ENCODE measurements at regions not wholly inside any gene's neighbourhood (a gene's known extent, or its start where the extent isn't known, plus 50 kb on each side); places are given as distances from the start of the nearest gene placed in this dataset.

DNA sequence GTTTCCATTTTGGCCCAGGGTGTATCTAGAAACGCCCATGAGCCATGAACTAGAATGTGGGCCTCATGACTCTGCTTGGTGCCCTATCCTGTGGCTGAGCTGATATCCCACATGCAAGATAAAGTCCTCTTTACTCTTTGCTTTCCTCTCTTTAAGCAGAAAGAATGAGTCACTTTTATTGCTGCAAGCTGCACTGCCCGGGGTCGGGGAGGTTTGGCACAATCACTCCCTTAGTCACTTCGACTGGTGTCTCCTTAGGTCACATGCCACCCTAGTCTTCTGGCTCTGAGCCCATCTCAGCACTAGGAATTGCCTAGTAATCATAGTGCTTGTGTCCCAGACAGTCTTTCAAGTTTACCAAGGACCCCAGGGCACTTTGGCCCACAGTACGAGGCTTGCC is 75.1 kb upstream of the CXorf66 start:
- no peak overlapping the region for H3K9ac ChIP-seq (ENCODE audit: insufficient read depth in 1 of 2, low read depth in 2 of 2, low read length in 2 of 2)
- H3K36me3 ChIP-seq (ENCODE audit: control insufficient read depth, insufficient read depth, low read length) = no peaks in the 10 kb centered on the region
- no peaks in the 10 kb centered on the region; the same call in 1 of the 2 replicates for H3K9me3 ChIP-seq (replicated peaks; ENCODE audit: control insufficient read depth, insufficient read depth, low read depth, low read length)
- no peaks in the 10 kb centered on the region for H3K79me2 ChIP-seq (ENCODE audit: control insufficient read depth, insufficient read depth, low read length)
- BruUV-seq (replicated peaks) = no TSS peak
- H4K20me1 ChIP-seq (replicated peaks; ENCODE audit: control insufficient read depth, insufficient read depth, low read length) = no peaks in the 10 kb centered on the region
- ChIA-PET POLR2A (no interaction called here), CTCF (ENCODE audit: low intra/inter-chr PET ratio) (no interaction called here)
- ATAC-seq (no peak), DNase-seq (ENCODE audit: extremely low read depth in 1 of 4, low spot score in 3 of 4) (no peak), FAIRE-seq (no peak)
- no peak overlapping the region for H3K4me2 ChIP-seq (ENCODE audit: insufficient read depth, low read length)
- TF ChIP-seq CCNT2 (IDR thresholded peaks at IDR 0.05; ENCODE audit: borderline replicate concordance, extremely low read depth, insufficient read length, low read depth, low read length) = no peak
- no peak for TF ChIP-seq CREBBP (IDR thresholded peaks at IDR 0.05; ENCODE audit: low read depth, low read length)
- no peak for TF ChIP-seq ZNF311 (CRISPR knock-in tag; IDR thresholded peaks at IDR 0.05)
- no peak for TF ChIP-seq TCF7L2 (IDR thresholded peaks at IDR 0.05; ENCODE audit: low read depth, low read length)
- no peak for TF ChIP-seq ZNF561 (CRISPR knock-in tag; conservative IDR thresholded peaks at IDR 0.05)
- TF ChIP-seq CC2D1A (IDR thresholded peaks at IDR 0.05) = no peak
- TF ChIP-seq, protein P1, sequence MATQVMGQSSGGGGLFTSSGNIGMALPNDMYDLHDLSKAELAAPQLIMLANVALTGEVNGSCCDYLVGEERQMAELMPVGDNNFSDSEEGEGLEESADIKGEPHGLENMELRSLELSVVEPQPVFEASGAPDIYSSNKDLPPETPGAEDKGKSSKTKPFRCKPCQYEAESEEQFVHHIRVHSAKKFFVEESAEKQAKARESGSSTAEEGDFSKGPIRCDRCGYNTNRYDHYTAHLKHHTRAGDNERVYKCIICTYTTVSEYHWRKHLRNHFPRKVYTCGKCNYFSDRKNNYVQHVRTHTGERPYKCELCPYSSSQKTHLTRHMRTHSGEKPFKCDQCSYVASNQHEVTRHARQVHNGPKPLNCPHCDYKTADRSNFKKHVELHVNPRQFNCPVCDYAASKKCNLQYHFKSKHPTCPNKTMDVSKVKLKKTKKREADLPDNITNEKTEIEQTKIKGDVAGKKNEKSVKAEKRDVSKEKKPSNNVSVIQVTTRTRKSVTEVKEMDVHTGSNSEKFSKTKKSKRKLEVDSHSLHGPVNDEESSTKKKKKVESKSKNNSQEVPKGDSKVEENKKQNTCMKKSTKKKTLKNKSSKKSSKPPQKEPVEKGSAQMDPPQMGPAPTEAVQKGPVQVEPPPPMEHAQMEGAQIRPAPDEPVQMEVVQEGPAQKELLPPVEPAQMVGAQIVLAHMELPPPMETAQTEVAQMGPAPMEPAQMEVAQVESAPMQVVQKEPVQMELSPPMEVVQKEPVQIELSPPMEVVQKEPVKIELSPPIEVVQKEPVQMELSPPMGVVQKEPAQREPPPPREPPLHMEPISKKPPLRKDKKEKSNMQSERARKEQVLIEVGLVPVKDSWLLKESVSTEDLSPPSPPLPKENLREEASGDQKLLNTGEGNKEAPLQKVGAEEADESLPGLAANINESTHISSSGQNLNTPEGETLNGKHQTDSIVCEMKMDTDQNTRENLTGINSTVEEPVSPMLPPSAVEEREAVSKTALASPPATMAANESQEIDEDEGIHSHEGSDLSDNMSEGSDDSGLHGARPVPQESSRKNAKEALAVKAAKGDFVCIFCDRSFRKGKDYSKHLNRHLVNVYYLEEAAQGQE (IDR thresholded peaks at IDR 0.05; ENCODE audit: borderline replicate concordance) = no peak
- TF ChIP-seq, protein P1 (CRISPR knock-in tag; IDR thresholded peaks at IDR 0.05; ENCODE audit: low read depth) = no peak
- no peak for TF ChIP-seq NCOA6 (IDR thresholded peaks at IDR 0.05)
- TF ChIP-seq GTF2F1 (IDR thresholded peaks at IDR 0.05; ENCODE audit: low read depth, low read length) = no peak
- no peaks in the 10 kb centered on the region for H3K9me1 ChIP-seq (ENCODE audit: control insufficient read depth, insufficient read depth, low read length)
- H3K27ac ChIP-seq (ENCODE audit: extremely low read depth, low read depth, low read length) = no peak overlapping the region
- intact Hi-C loops (cut with micrococcal nuclease) = no loop called here
- WGBS (ENCODE audit: insufficient coverage, low coverage, missing lambda C conversion rate) = 0% methylated on average over 5 of the region's 5 CpGs
- H3K27me3 ChIP-seq (ENCODE audit: control insufficient read depth in 2 of 2, insufficient read depth in 2 of 2, low read length in 2 of 2) = no peaks in the 10 kb centered on the region
- H3K4me3 ChIP-seq = no peak overlapping the region
- no peak overlapping the region for H2AFZ ChIP-seq (ENCODE audit: low read depth, low read length)
- in situ Hi-C loops (cut with MboI) = no loop called here
- H3K4me1 ChIP-seq (replicated peaks in 1 of 2; ENCODE audit: control insufficient read depth in 2 of 2, insufficient read depth in 2 of 2, low read length in 2 of 2) = no peaks in the 10 kb centered on the region
